Astrocyte (in vitro differentiated cells and primary cell): ENCODE measurements at regions not wholly inside any gene's neighbourhood (a gene's known extent, or its start where the extent isn't known, plus 50 kb on each side); places are given as distances from the start of the nearest gene placed in this dataset.

ENCODE experiments used
- DNase-seq: peaks from one replicate; pipeline ENCODE4 v3.0.0-alpha.2; 2010; ENCODE audit warnings: low read depth
- FAIRE-seq: peaks from 2 replicates; lab custom pipeline; 2011; peaks lifted over from hg19 to GRCh38; lab: Jason Lieb, UNC
- H2AFZ ChIP-seq: 2 replicates; pipeline ENCODE4 v1.6.0; 2012; ENCODE audit warnings: low read depth, low read length, inconsistent platforms
- H3K27ac ChIP-seq: 2 replicates; pipeline ENCODE4 v1.5.1; 2011; ENCODE audit warnings: low read depth, low read length, inconsistent platforms
- H3K27me3 ChIP-seq: 2 replicates; pipeline ENCODE4 v1.6.0; 2011; ENCODE audit warnings: low read length, inconsistent platforms; ENCODE audit not compliant: insufficient read depth
- H3K36me3 ChIP-seq: 2 replicates; pipeline ENCODE4 v1.5.1; 2011; ENCODE audit warnings: low read length, inconsistent platforms; ENCODE audit not compliant: insufficient read depth
- H3K4me1 ChIP-seq: 2 replicates; pipeline ENCODE4 v1.5.1; 2011; ENCODE audit warnings: low read length, inconsistent platforms; ENCODE audit not compliant: insufficient read depth
- H3K4me2 ChIP-seq: 2 replicates; pipeline ENCODE4 v1.6.0; 2012; ENCODE audit warnings: low read length, inconsistent platforms
- H3K4me3 ChIP-seq: 2 replicates; pipeline ENCODE4 v1.5.1; 2011; ENCODE audit warnings: low read depth, mild to moderate bottlenecking, low read length, inconsistent platforms; ENCODE audit not compliant: insufficient read depth
- H3K79me2 ChIP-seq: 2 replicates; pipeline ENCODE4 v1.6.0; 2012; ENCODE audit warnings: mild to moderate bottlenecking, low read length, inconsistent platforms; ENCODE audit not compliant: insufficient read depth
- H3K9ac ChIP-seq: 2 replicates; pipeline ENCODE4 v1.6.0; 2012; ENCODE audit warnings: mild to moderate bottlenecking, low read length, inconsistent platforms
- H3K9me3 ChIP-seq: 2 replicates; pipeline ENCODE4 v1.5.1; 2012; ENCODE audit warnings: low read depth, mild to moderate bottlenecking, low read length, inconsistent platforms; ENCODE audit not compliant: insufficient read depth
- H4K20me1 ChIP-seq: 2 replicates; pipeline ENCODE4 v1.6.0; 2012; ENCODE audit warnings: low read length, inconsistent platforms; ENCODE audit not compliant: insufficient read depth
- H3K27ac Mint-ChIP-seq: one replicate; pipeline ENCODE4 v1.8.0; 2021; ENCODE audit warnings: mild to moderate bottlenecking, mixed read lengths; ENCODE audit not compliant: unreplicated experiment
- H3K27me3 Mint-ChIP-seq: one replicate; pipeline ENCODE4 v1.8.0; 2021; ENCODE audit warnings: low read depth, mixed read lengths; ENCODE audit not compliant: unreplicated experiment
- H3K36me3 Mint-ChIP-seq: one replicate; pipeline ENCODE4 v1.8.0; 2021; ENCODE audit warnings: low read depth, mixed read lengths; ENCODE audit not compliant: unreplicated experiment
- H3K4me1 Mint-ChIP-seq: one replicate; pipeline ENCODE4 v1.8.0; 2021; ENCODE audit warnings: low read depth, mixed read lengths; ENCODE audit not compliant: unreplicated experiment
- H3K4me3 Mint-ChIP-seq: one replicate; pipeline ENCODE4 v1.8.0; 2021; ENCODE audit warnings: mild to moderate bottlenecking, moderate library complexity, mixed read lengths; ENCODE audit not compliant: unreplicated experiment
- H3K9me3 Mint-ChIP-seq: one replicate; pipeline ENCODE4 v1.8.0; 2021; ENCODE audit warnings: mild to moderate bottlenecking, mixed read lengths; ENCODE audit not compliant: unreplicated experiment
- CTCF ChIP-seq: IDR thresholded peaks from 2 replicates; pipeline ENCODE4 v1.5.1; 2011; ENCODE audit warnings: low read depth, mild to moderate bottlenecking, inconsistent platforms, low read length, moderate library complexity; ENCODE audit not compliant: insufficient read depth
- EZH2 ChIP-seq: IDR thresholded peaks from 2 replicates; pipeline ENCODE4 v1.6.1; 2012; ENCODE audit warnings: mild to moderate bottlenecking, low read length, inconsistent platforms; ENCODE audit not compliant: insufficient read depth

GRCh38 chr1:192418552-192419285 lies 101.9 kb downstream of the RGS21 start:
- DNase-seq, result no peak
- Histone ChIP-seq H3K27me3 (no peaks in the 10 kb centered on the region), H3K4me2 (no peak overlapping the region), H3K27ac (no peak overlapping the region), H4K20me1 (no peaks in the 10 kb centered on the region), H3K9ac (no peak overlapping the region), H3K4me3 (no peak overlapping the region), H3K9me3 (no peaks in the 10 kb centered on the region), H2AFZ (no peak overlapping the region), H3K4me1 (no peaks in the 10 kb centered on the region), H3K36me3 (no peaks in the 10 kb centered on the region), H3K79me2 (no peaks in the 10 kb centered on the region)
- no peak for FAIRE-seq
- TF ChIP-seq EZH2 (no peak), CTCF (no peak)
- Mint-ChIP-seq H3K27me3 (no peaks in the 10 kb centered on the region), H3K9me3 (no peaks in the 10 kb centered on the region), H3K36me3 (no peaks in the 10 kb centered on the region), H3K27ac (no peak overlapping the region), H3K4me1 (no peaks in the 10 kb centered on the region), H3K4me3 (no peak overlapping the region)

GRCh38 chr1:192430644-192431043 lies 113.9 kb downstream of the RGS21 start:
- Histone ChIP-seq H4K20me1 (no peaks in the 10 kb centered on the region), H3K27me3 (no peaks in the 10 kb centered on the region), H3K9me3 (peaks cover 5% of the 10 kb centered on the region), H2AFZ (no peak overlapping the region), H3K9ac (no peak overlapping the region), H3K4me3 (no peak overlapping the region), H3K79me2 (no peaks in the 10 kb centered on the region), H3K4me2 (no peak overlapping the region), H3K36me3 (no peaks in the 10 kb centered on the region), H3K27ac (no peak overlapping the region), H3K4me1 (no peaks in the 10 kb centered on the region)
- Mint-ChIP-seq H3K4me1 (no peaks in the 10 kb centered on the region), H3K27ac (no peak overlapping the region), H3K27me3 (no peaks in the 10 kb centered on the region), H3K9me3 (peaks cover 3% of the 10 kb centered on the region), H3K4me3 (no peak overlapping the region), H3K36me3 (no peaks in the 10 kb centered on the region)
- TF ChIP-seq CTCF, result no peak
- no peak for TF ChIP-seq EZH2
- DNase-seq (no peak), FAIRE-seq (no peak)

GRCh38 chr1:192435704-192436103 lies 118.9 kb downstream of the RGS21 start:
- Mint-ChIP-seq H3K9me3 (no peaks in the 10 kb centered on the region), H3K27ac (no peak overlapping the region), H3K27me3 (no peaks in the 10 kb centered on the region), H3K4me1 (peaks cover 6% of the 10 kb centered on the region), H3K36me3 (no peaks in the 10 kb centered on the region), H3K4me3 (no peak overlapping the region)
- Histone ChIP-seq H3K27ac (no peak overlapping the region), H3K79me2 (no peaks in the 10 kb centered on the region), H3K27me3 (no peaks in the 10 kb centered on the region), H3K9ac (no peak overlapping the region), H3K9me3 (peaks cover 4% of the 10 kb centered on the region), H2AFZ (no peak overlapping the region), H4K20me1 (no peaks in the 10 kb centered on the region), H3K4me1 (peaks cover 6% of the 10 kb centered on the region), H3K4me3 (no peak overlapping the region), H3K36me3 (no peaks in the 10 kb centered on the region), H3K4me2 (no peak overlapping the region)
- TF ChIP-seq EZH2, result no peak
- TF ChIP-seq CTCF, result no peak
- FAIRE-seq (no peak), DNase-seq (no peak)
